ENCODE measurements at regions not wholly inside any gene's neighbourhood (a gene's known extent, or its start where the extent isn't known, plus 50 kb on each side); places are given as distances from the start of the nearest gene placed in this dataset.

DNA sequence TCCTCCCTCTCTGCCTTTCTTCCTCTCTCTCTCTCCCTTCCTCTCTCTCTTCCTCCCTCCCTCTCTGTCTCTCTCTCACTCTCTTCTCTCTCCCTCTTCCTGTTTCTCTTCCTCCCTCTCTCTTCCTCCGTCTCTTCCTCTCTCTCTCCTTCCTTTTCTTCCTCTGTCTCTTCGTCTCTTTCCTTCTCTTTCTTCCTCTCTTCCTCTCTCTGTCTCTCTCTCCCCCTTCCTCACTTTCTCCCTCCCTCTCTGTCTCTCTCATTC, 295.3 kb downstream of the ASMT start:
- Histone ChIP-seq H3K9me3 (ENCODE audit: control insufficient read depth, low read length) (no peaks in the 10 kb centered on the region), H3K27ac (ENCODE audit: low read depth, low read length, severe bottlenecking) (no peak overlapping the region), H3K36me3 (ENCODE audit: control insufficient read depth, insufficient read depth, low read length) (no peaks in the 10 kb centered on the region), H3K4me3 (ENCODE audit: extremely low read depth, insufficient read depth, low read length, poor library complexity, severe bottlenecking) (no peak overlapping the region), H3K4me1 (ENCODE audit: control insufficient read depth, insufficient read depth, low read length, poor library complexity, severe bottlenecking) (no peaks in the 10 kb centered on the region)
- 82 to 89% methylated on average over 2 of the region's 2 CpGs for WGBS, 2 experiments (ENCODE audit: insufficient coverage in 2 of 2)

DNA sequence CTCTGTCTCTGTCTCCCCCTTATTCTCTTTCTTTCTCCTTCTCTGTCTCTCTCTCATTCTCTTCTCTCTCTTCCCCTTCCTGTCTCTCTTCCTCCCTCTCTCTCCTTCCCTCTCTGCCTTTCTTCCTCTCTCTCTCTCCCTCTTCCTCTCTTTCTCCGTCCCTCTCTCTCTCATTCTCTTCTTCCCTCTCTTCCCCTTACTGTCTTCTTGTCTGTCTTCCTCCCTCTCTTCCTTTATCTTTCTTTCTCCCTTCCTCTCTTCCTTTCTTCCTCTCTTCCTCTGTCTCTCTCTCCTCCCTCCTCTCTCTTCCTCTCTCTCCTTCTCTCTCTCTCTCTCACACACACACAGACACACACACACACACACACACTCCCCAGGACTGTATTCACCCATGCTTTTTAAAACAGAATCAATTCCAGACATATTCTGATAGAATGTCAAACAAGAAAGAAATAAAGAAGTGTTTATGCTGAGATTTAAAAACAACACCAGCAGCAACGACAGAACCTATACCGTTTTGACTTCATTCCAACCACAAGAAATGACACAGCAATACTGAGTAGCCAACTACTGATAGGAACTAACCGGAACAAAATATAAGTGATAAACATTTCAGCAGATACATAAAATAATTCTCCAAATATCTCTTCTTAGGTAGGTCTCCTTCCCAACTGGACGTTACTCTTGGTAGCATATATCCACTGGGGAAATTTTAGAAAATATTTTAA, 296.7 kb downstream of the ASMT start:
- Histone ChIP-seq H3K9me3 (ENCODE audit: control insufficient read depth, low read length) (no peaks in the 10 kb centered on the region), H3K4me3 (ENCODE audit: extremely low read depth, insufficient read depth, low read length, poor library complexity, severe bottlenecking) (no peak overlapping the region), H3K4me1 (ENCODE audit: control insufficient read depth, insufficient read depth, low read length, poor library complexity, severe bottlenecking) (no peaks in the 10 kb centered on the region), H3K27ac (ENCODE audit: low read depth, low read length, severe bottlenecking) (no peak overlapping the region), H3K36me3 (ENCODE audit: control insufficient read depth, insufficient read depth, low read length) (no peaks in the 10 kb centered on the region)
- WGBS, 2 experiments (ENCODE audit: insufficient coverage in 2 of 2) = 79 to 88% methylated on average over 1 of the region's 5 CpGs

DNA sequence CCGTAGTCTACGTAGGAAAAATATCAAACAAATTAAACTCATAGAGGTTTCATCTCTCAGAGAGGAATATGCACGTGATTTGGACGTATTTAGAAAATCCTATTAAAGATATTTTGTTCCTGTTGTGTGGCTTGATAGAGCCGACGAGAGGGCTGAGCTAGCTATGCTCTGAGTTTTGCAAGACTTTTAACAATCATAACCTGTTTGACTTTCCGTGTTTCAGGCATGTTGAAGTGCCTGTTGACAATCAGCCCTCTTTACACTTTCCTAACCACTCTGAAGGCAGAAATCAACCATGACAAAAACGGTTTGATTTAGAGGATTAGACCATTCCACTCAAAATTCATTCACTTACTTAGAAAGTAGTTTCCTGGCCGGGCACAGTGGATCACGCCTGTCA, 297.3 kb downstream of the ASMT start:
- WGBS, 2 experiments (ENCODE audit: insufficient coverage in 2 of 2) = 87 to 92% methylated on average over 2 to 7 of the region's 10 CpGs
- Histone ChIP-seq H3K9me3 (ENCODE audit: control insufficient read depth, low read length) (no peaks in the 10 kb centered on the region), H3K27ac (ENCODE audit: low read depth, low read length, severe bottlenecking) (no peak overlapping the region), H3K36me3 (ENCODE audit: control insufficient read depth, insufficient read depth, low read length) (no peaks in the 10 kb centered on the region), H3K4me1 (ENCODE audit: control insufficient read depth, insufficient read depth, low read length, poor library complexity, severe bottlenecking) (no peaks in the 10 kb centered on the region), H3K4me3 (ENCODE audit: extremely low read depth, insufficient read depth, low read length, poor library complexity, severe bottlenecking) (no peak overlapping the region)

DNA sequence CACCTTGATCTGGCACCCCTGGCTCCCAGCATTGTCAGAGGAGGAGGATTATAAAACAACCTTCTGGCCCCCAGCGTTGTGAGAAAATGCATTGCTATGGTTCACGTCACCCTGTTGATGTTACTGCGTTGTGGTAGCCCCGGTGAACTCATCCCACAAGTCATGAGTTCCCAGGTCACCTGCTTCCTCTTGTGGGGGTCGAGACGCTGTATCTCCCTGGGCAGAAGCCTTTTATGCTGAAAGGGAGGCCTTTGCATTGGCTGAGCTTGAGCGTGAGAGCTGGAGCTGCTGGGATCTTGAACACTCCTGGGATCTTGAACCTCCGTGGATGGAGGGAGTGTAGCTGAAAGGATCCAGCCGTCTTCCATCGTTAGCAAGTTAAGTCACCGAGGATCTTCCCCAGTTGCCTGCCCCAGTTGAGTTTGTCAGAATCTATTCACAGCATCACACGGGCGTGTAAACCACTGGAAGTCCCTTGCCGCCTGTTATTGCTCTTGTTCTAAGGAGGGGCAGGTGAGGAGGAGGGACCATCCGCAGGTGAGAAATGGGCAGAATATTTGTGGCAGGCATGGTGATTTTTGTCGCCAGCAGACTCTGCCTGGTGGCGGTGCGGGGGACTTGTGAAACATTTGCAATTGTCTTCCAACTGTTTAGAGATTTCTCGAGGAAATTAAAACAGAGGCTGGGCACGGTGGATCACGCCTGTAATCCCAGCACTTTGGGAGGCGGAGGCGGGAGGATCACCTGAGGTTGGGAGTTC, 299.9 kb downstream of the ASMT start:
- no peak overlapping the region for H3K27ac ChIP-seq (ENCODE audit: low read depth, low read length, severe bottlenecking)
- H3K36me3 ChIP-seq (ENCODE audit: control insufficient read depth, insufficient read depth, low read length) = no peaks in the 10 kb centered on the region
- no peak overlapping the region for H3K4me3 ChIP-seq (ENCODE audit: extremely low read depth, insufficient read depth, low read length, poor library complexity, severe bottlenecking)
- WGBS, 2 experiments (ENCODE audit: insufficient coverage in 2 of 2) = 83 to 87% methylated on average over 20 to 22 of the region's 23 CpGs
- H3K9me3 ChIP-seq (ENCODE audit: control insufficient read depth, low read length) = no peaks in the 10 kb centered on the region
- H3K4me1 ChIP-seq (ENCODE audit: control insufficient read depth, insufficient read depth, low read length, poor library complexity, severe bottlenecking) = no peaks in the 10 kb centered on the region

GRCh38 chrX:1918780-1919179, 303.9 kb downstream of the ASMT start:
- no peaks in the 10 kb centered on the region for H3K36me3 ChIP-seq (ENCODE audit: control insufficient read depth, insufficient read depth, low read length)
- H3K4me1 ChIP-seq (ENCODE audit: control insufficient read depth, insufficient read depth, low read length, poor library complexity, severe bottlenecking) = no peaks in the 10 kb centered on the region
- H3K9me3 ChIP-seq (ENCODE audit: control insufficient read depth, low read length) = no peaks in the 10 kb centered on the region
- no peak overlapping the region for H3K4me3 ChIP-seq (ENCODE audit: extremely low read depth, insufficient read depth, low read length, poor library complexity, severe bottlenecking)
- no peak overlapping the region for H3K27ac ChIP-seq (ENCODE audit: low read depth, low read length, severe bottlenecking)
- 91 to 100% methylated on average over 3 to 5 of the region's 8 CpGs for WGBS, 2 experiments (ENCODE audit: insufficient coverage in 2 of 2)

DNA sequence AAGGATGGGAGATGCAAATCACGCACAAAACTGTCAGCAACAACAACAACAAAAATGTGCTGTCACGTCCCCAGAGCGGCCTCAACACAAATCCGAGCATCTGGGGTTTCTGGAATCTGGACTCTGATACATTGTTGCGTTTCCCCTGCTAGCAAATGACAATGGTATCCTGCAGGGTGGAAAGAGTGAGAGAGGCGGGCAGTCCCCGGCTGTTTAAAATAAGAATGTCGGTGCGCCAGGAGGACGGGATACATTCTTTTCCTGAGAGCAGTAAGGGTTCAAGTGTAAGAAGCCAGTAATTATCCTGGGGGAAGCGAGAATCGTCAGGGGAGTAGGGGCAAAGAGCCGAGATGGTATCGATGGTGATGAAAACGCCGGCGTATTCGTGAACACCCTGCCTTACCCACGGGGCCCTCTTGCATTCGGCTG, 310.2 kb downstream of the ASMT start:
- peak overlapping the region; percentile 7 for H3K4me3 ChIP-seq (ENCODE audit: extremely low read depth, insufficient read depth, low read length, poor library complexity, severe bottlenecking)

GRCh38 chrX:1928805-1929204, 313.9 kb downstream of the ASMT start:
- peaks cover 10% of the 10 kb centered on the region for H3K4me1 ChIP-seq (ENCODE audit: control insufficient read depth, insufficient read depth, low read length, poor library complexity, severe bottlenecking)
- H3K4me3 ChIP-seq (ENCODE audit: extremely low read depth, insufficient read depth, low read length, poor library complexity, severe bottlenecking) = no peak overlapping the region
- no peaks in the 10 kb centered on the region for H3K9me3 ChIP-seq (ENCODE audit: control insufficient read depth, low read length)
- no peaks in the 10 kb centered on the region for H3K36me3 ChIP-seq (ENCODE audit: control insufficient read depth, insufficient read depth, low read length)
- 40 to 42% methylated on average over 8 to 9 of the region's 10 CpGs for WGBS, 2 experiments (ENCODE audit: insufficient coverage in 2 of 2)
- no peak overlapping the region for H3K27ac ChIP-seq (ENCODE audit: low read depth, low read length, severe bottlenecking)

More for the DNA sequence above, 310.2 kb downstream of the ASMT start:
- Histone ChIP-seq H3K9me3 (ENCODE audit: control insufficient read depth, low read length) (no peaks in the 10 kb centered on the region), H3K27ac (ENCODE audit: low read depth, low read length, severe bottlenecking) (peak overlapping the region; percentile 29), H3K4me1 (ENCODE audit: control insufficient read depth, insufficient read depth, low read length, poor library complexity, severe bottlenecking) (peaks cover 4% of the 10 kb centered on the region), H3K36me3 (ENCODE audit: control insufficient read depth, insufficient read depth, low read length) (no peaks in the 10 kb centered on the region)
- 4 to 12% methylated on average over 16 of the region's 20 CpGs for WGBS, 2 experiments (ENCODE audit: insufficient coverage in 2 of 2)

GRCh38 chrX:1932231-1932630, 317.4 kb downstream of the ASMT start:
- Histone ChIP-seq H3K4me3 (ENCODE audit: extremely low read depth, insufficient read depth, low read length, poor library complexity, severe bottlenecking) (no peak overlapping the region), H3K4me1 (ENCODE audit: control insufficient read depth, insufficient read depth, low read length, poor library complexity, severe bottlenecking) (peaks cover 7% of the 10 kb centered on the region), H3K27ac (ENCODE audit: low read depth, low read length, severe bottlenecking) (peak overlapping the region; percentile 84), H3K36me3 (ENCODE audit: control insufficient read depth, insufficient read depth, low read length) (no peaks in the 10 kb centered on the region), H3K9me3 (ENCODE audit: control insufficient read depth, low read length) (no peaks in the 10 kb centered on the region)
- 74 to 78% methylated on average over 4 of the region's 6 CpGs for WGBS, 2 experiments (ENCODE audit: insufficient coverage in 2 of 2)

DNA sequence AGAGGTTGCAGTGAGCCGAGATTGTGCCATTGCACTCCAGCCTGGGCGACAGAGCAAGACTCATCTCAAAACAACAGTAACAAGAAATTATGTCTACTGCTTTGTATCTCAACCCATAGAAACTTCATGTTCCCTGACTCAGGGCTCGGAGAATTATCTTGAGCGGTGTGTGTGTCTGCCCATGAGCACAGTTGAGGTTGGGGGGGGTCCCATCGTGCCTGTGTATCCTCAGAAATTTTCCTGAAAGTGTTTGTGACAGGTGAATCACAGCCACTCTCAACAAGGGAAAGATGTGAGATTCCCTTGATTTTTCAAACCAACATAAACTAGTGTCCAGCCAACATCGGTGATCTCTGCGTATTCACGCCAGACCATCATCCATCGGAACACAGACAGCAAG, 319.1 kb downstream of the ASMT start:
- Histone ChIP-seq H3K36me3 (ENCODE audit: control insufficient read depth, insufficient read depth, low read length) (no peaks in the 10 kb centered on the region), H3K27ac (ENCODE audit: low read depth, low read length, severe bottlenecking) (no peak overlapping the region), H3K9me3 (ENCODE audit: control insufficient read depth, low read length) (no peaks in the 10 kb centered on the region), H3K4me3 (ENCODE audit: extremely low read depth, insufficient read depth, low read length, poor library complexity, severe bottlenecking) (no peak overlapping the region), H3K4me1 (ENCODE audit: control insufficient read depth, insufficient read depth, low read length, poor library complexity, severe bottlenecking) (peaks cover 7% of the 10 kb centered on the region)
- WGBS, 2 experiments (ENCODE audit: insufficient coverage in 2 of 2) = 94 to 97% methylated on average over 3 to 8 of the region's 9 CpGs

GRCh38 chrX:1935805-1936204, 320.9 kb downstream of the ASMT start:
- Histone ChIP-seq H3K4me1 (ENCODE audit: control insufficient read depth, insufficient read depth, low read length, poor library complexity, severe bottlenecking) (peaks cover 7% of the 10 kb centered on the region), H3K9me3 (ENCODE audit: control insufficient read depth, low read length) (no peaks in the 10 kb centered on the region), H3K4me3 (ENCODE audit: extremely low read depth, insufficient read depth, low read length, poor library complexity, severe bottlenecking) (no peak overlapping the region), H3K36me3 (ENCODE audit: control insufficient read depth, insufficient read depth, low read length) (no peaks in the 10 kb centered on the region), H3K27ac (ENCODE audit: low read depth, low read length, severe bottlenecking) (no peak overlapping the region)
- no CpG with 5 or more reads among the region's 4 CpGs for WGBS, 2 experiments (ENCODE audit: insufficient coverage in 2 of 2)

GRCh38 chrX:1938190-1938589, 323.3 kb downstream of the ASMT start:
- Histone ChIP-seq H3K9me3 (ENCODE audit: control insufficient read depth, low read length) (no peaks in the 10 kb centered on the region), H3K4me1 (ENCODE audit: control insufficient read depth, insufficient read depth, low read length, poor library complexity, severe bottlenecking) (peaks cover 2% of the 10 kb centered on the region), H3K4me3 (ENCODE audit: extremely low read depth, insufficient read depth, low read length, poor library complexity, severe bottlenecking) (no peak overlapping the region), H3K36me3 (ENCODE audit: control insufficient read depth, insufficient read depth, low read length) (no peaks in the 10 kb centered on the region), H3K27ac (ENCODE audit: low read depth, low read length, severe bottlenecking) (no peak overlapping the region)
- WGBS, 2 experiments (ENCODE audit: insufficient coverage in 2 of 2) = 94 to 98% methylated on average over 5 to 6 of the region's 6 CpGs
